AG09309 (cell line): ENCODE measurements at regions not wholly inside any gene's neighbourhood (a gene's known extent, or its start where the extent isn't known, plus 50 kb on each side); places are given as distances from the start of the nearest gene placed in this dataset.
A peak's percentile ranks its signal among the peaks of the same experiment; 100 is the strongest.

ENCODE experiments used
- DNase-seq: peaks from one replicate; pipeline ENCODE4 v3.0.0-alpha.2; 2010; ENCODE audit warnings: low read depth
- H3K4me3 ChIP-seq: 2 replicates; pipeline ENCODE4 v1.5.1; 2011; ENCODE audit warnings: mild to moderate bottlenecking, low read depth, low read length, moderate library complexity; ENCODE audit not compliant: control insufficient read depth
- CTCF ChIP-seq: IDR thresholded peaks from 2 replicates; pipeline ENCODE4 v1.5.1; 2011; ENCODE audit warnings: mild to moderate bottlenecking, low read depth, low read length, inconsistent platforms; ENCODE audit not compliant: insufficient read depth, control insufficient read depth; ENCODE audit errors: missing control alignments

- DNase-seq: no peak
- no peak overlapping the region for H3K4me3 ChIP-seq
- no peak for TF ChIP-seq CTCF
These were observed 155.7 kb upstream of the TMEM72 start for GRCh38 chr10:44755481-44755880.

- peak; percentile 37 for DNase-seq
- no peak overlapping the region for H3K4me3 ChIP-seq
These were observed 154.9 kb upstream of the TMEM72 start for GRCh38 chr10:44756216-44756615.

GRCh38 chr10:44757551-44758205 lies 153.5 kb upstream of the TMEM72 start:
- no peak for DNase-seq
- TF ChIP-seq CTCF: no peak
- H3K4me3 ChIP-seq: no peak overlapping the region

More at GRCh38 chr10:44756216-44756615, 154.9 kb upstream of the TMEM72 start:
- TF ChIP-seq CTCF: no peak

- no peak overlapping the region for H3K4me3 ChIP-seq
- TF ChIP-seq CTCF: no peak
- no peak for DNase-seq
These were observed 152.0 kb upstream of the TMEM72 start for GRCh38 chr10:44759122-44759521.

GRCh38 chr10:44760513-44760912 lies 150.6 kb upstream of the TMEM72 start:
- no peak for DNase-seq
- TF ChIP-seq CTCF: no peak
- H3K4me3 ChIP-seq: no peak overlapping the region

- DNase-seq: no peak
- no peak overlapping the region for H3K4me3 ChIP-seq
- no peak for TF ChIP-seq CTCF
These were observed 150.1 kb upstream of the TMEM72 start for GRCh38 chr10:44761076-44761475.
